ENCODE measurements at regions not wholly inside any gene's neighbourhood (a gene's known extent, or its start where the extent isn't known, plus 50 kb on each side); places are given as distances from the start of the nearest gene placed in this dataset.

DNA sequence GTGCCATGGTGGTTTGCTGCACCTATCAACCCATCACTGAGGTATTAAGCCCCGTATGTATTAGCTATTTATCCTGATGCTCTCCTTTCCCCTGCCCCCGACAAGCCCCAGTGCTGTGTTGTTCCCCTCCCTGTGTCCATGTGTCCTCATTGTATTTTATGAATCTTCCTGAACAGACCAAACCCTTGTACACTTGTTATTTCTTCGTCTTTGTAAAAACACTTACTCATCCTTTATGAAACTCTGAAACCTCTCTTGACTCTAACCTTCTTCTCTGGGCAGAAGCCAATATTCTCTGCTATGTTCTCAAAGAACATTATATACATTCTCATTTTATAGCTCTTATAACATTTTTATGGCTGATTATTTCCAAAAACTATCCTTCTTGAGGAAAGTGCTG lies 746.9 kb downstream of the EFNB2 start:
- DNase-seq (ENCODE audit: low spot score) = no peak

DNA sequence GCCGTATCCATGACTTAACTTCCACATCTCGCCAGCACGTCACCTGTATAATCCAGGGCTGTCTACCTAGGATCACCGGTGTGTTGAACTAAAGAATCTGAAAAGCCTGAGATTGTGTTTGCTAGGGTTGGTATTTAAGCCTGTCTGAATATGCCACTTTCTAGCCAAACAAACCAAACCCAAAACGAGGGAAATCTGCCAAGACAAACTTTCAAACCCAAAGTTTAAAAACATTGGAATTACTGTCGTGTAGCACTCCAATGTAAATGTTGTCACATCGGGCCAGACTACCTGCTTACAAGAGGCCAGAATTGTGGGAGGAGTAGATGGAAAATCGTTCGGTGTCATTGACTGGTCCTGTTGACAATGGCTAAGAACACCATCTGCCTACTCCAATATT lies 747.8 kb downstream of the EFNB2 start:
- no peak for DNase-seq (ENCODE audit: low spot score)

DNA sequence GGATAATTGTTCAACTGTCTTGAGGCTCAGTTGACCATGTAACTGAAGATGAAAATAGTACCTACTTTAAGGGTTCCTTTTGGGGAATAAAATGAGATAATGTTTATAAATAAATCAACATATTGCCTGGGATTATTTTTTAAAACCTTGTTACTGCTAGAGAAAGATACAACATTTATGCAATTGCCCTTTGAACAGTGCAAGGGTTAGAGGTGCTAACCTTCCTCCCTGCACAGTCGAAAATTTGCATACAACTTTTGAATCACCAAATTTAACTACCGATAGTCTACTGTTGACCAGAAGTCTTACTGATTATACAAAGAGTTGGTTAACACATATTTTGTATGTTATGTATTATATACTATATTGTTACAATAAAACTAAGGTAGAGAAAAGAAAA lies 750.0 kb downstream of the EFNB2 start:
- no peak for DNase-seq (ENCODE audit: low spot score)

DNA sequence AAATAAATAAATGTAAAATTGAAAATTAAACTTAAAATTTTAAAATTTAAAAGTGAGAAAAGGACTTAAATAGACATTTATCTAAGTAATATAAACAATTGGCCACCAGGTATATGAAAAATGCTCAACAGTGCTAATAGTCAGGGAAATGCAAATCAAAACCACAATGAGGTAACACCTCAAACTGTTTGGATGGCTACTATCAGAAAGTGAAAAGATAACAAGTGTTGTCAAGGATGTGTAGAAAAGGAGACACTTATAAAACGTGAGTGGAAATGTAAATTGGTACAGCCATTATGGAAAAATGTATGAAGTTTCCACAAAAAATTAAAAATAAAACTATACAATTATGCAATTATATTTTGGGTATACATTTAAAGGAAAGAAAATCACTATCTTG lies 752.2 kb downstream of the EFNB2 start:
- DNase-seq (ENCODE audit: low spot score) = no peak

DNA sequence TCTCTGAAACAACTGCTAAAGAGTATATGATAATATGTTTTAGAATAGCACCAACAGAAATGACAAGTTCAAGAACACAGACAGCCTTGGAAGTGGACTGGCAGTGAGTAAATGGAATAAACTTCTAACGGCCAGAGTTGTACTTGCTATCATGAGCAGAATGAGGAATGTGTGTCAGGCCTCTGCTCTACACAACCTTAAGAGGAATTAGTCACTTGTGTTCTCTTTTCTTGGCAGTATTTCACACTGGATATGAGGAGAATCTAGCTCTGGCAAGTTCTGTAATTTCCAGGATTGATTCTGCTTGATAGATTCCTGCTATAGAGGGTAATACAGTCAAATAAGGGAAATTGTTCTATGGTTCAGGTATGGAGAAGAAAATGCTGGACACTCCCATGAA lies 757.3 kb downstream of the EFNB2 start:
- no peak for DNase-seq (ENCODE audit: low spot score)

DNA sequence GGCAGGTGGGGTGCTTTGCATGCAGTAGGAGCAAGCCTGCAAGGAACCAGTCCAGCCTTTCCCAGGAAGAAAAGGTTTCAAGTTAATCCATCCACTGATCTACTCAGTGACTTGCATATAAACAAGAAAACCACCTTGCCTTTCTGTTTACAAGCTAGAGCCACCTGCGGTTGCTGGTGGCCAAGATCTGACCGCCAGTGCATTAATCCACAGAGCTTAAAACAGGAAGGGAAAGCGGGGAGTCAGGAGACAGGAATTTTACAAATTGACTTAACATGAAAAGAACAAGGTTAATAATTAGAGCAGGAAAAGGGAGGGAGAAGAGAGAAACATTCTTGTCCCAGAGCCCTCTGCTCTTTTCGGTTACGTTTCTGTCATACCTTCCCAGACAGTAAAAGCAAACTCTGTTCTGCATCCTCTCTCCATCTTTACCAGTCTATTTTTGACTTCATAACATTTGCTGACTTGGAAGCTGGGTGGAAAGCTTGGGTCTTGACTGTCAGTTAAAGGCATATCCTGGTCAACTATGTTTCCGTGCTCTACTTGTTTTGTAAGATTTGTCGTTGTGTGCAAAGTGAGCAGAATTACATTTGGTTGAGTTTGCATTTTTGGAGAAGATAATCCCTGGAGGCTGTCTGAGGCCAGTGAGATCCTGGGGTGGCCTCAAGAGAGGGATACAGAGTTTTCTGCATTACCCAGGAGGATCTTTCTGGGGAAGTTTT lies 760.6 kb downstream of the EFNB2 start:
- peak; percentile 95 for DNase-seq (ENCODE audit: low spot score)

DNA sequence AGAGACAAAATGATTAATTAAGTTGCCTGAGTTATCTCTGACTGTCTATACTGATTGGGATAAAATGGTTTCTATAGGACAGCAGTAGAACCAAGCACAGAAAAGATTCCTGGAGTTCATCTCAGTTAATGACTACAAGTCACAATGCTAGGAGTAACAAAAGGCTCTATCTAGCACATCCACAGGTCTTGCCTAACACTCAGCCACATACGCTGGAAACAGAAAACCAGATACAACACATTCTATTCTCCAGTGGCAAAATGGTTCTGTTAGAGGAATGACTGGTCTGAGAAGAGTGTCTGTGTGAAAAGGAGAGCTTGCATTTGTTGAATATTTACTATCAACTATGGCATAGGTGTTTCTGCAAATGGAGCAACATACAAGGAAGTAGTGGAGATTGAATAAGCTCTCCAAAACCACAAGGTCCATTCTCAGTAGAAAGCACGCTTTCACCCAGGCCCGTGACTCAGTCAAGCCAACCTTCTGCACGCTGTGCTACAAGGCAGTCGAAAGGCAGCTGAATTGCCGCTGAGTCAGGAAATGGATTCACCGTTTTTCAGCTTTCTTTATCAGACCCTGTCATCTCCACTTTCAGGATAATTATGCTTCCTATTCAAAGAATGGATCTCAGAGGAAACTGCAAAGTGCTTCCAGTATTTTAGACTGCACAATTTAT lies 761.5 kb downstream of the EFNB2 start:
- peak; percentile 69 for DNase-seq (ENCODE audit: low spot score)

DNA sequence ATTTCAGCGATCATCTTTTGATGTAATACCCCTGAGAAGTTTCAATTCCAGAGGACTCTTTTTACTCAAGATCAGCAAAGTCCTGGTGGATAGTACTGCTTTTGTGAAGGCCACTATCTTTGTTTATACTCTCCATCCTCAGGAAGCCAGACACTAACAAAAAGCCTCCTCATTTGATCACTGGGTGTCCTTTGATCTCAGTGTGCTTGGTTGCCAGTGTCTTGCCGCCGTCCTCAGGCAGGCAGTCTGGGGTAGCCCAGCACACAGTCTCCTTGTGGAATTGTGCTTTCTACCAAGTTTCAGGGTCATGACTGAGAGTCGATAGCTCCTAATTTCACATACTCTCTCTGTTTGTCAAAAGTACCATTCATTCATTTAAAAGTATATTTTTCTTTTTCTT lies 762.2 kb downstream of the EFNB2 start:
- DNase-seq (ENCODE audit: low spot score) = peak; percentile 22

DNA sequence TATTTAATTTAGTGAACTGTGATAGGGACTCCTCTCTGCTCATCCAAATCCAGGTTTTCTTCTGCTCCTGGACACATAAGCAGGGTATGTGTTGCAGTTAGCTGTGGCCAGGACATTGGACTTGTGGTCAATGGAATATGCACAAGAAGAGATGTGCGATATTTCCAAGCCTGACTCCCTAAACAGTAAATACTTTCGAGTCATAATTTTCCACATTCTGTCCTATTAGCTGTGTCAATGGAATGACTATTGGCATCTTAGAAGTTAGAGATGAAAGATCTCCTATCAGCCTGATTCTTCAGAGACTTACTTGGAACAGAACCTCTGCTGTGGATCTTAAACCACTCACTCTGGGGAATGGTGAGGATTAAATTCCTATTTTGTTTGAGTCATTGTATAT lies 771.0 kb downstream of the EFNB2 start:
- no peak for DNase-seq (ENCODE audit: low spot score)

DNA sequence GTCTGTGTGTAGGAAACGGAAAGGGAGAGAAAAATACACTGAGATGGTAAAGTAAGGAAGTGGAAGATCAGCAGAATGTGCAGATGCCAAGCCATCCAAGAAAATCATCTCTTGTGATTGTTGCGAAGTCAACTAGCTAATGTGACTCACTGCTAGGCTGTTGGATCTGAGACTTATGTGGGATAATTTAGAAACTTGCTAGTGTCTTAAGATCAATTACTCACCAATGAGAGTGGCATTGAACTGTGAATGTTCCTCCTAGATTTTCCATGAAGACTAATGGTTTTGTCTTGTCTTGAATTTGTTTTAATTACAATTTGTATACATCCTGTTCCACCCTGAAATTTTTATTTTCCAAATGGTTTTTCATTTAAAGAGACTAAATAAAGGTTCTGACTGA lies 771.6 kb downstream of the EFNB2 start:
- DNase-seq (ENCODE audit: low spot score) = no peak

DNA sequence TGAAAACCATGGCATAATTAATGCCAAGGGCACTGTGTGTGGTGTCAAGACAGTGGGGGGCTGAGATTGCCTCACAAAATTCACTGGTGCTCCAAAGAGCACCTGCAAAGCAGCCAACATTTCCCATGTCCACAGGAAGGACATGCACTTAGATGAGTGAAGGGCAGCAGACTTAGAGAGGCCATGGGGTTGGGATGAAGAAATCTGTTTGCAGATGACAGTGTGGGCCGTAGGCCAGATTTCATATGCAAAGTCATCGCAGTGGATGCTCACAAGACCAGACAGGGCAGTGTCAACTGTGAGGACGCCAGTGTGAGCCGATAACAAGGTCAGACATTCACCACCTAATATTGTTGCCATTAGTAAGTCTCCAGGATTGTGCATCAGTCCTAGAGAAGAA lies 773.4 kb downstream of the EFNB2 start:
- DNase-seq (ENCODE audit: low spot score) = no peak

DNA sequence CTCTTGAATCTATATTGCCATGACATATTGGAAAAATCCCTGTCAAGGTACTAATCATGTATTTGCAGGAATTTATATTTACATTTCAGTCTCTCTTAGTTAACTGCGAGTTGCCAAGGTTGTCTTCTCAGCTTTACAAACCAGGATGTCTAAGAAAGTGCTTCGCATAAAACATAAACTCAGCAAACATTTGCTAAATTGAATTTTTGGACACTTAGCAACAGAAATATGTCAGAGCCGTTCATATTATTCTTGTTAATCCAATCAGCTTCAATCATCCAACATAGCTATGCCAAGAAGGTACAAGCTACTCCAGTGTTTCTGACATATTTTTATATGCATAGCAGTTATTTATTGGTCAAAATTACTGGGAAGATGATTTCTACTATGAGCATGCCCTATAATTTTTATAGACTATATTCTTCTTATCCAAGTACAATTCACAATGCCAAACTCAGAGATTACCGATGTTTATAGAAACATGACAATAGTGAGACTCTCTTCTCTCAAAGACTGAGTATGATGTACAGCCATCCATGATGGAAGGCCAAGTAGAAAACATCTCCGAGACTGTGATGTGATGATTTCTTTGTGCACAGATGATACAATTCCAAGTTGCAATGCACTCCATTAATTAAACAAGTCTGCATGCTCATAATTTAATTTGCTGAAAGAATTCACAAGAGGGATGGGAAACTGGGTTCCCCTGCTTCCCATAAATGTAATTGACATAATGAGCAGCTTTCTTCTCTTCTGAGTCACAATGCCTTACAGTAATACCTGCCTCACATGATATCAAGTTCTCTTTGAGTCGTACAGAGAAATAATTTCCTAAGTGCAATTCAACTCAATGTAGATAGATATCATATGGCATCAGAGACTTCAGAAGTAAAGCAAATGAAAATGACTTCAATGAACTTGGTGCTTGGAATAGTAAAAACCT lies 776.3 kb downstream of the EFNB2 start:
- no peak for DNase-seq (ENCODE audit: low spot score)

DNA sequence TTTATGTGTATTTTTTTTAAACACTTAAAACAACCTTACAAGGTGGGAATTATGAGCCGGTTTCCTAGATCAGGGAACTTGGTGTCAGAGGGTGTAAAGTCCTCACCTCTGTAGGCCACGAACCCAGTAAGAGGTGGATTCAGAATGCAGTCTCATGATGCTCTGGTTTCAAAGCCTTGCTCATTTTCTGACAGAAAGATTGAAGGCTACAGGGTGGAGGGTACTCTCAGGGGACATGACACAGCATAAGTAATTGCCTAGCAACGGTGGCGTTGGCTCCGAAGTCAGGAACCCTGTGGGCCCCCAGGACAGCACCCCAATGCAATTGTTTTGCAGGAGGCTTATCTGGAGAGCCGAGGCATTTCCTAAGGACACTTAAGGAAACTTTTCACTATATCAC lies 794.7 kb downstream of the EFNB2 start:
- DNase-seq (ENCODE audit: low spot score) = no peak

DNA sequence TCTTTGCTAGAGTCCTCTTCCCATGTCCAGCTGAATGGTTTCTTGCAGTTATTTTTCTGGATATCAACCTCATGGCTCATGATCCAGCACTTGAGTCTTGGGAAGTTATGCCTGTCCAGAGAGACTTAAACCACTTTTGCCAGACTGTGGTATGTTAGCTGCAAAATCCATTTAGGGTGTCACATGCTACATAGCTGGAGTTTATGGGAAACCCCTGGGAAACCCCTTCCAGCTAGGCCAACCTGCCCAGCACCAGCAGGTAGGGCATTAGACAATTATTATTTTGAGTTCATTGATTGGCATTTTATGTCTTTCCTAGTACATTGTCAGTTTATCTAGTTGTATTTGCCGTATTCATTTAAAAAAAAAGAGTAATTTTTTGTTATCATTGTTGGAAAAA lies 797.8 kb downstream of the EFNB2 start:
- no peak for DNase-seq (ENCODE audit: low spot score)

DNA sequence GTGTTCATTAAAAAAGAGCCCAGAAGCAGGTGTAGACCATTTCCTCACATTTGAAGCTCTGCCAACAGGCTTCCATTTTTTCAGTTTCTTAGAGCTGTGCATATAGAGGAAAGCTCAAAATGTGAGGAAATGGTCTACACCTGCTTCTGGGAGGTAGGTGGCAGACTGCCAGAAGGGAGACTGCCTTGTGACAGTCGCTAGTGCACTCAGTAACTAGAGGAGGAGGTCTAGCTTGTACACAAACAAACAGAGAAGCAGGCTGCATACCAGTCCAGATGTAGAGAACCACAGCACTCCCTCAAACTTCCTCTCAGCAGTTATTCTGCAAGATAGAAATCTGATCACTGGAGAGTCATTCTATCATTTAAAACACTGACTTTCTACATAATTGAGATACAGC lies 800.2 kb downstream of the EFNB2 start:
- peak; percentile 26 for DNase-seq (ENCODE audit: low spot score)

DNA sequence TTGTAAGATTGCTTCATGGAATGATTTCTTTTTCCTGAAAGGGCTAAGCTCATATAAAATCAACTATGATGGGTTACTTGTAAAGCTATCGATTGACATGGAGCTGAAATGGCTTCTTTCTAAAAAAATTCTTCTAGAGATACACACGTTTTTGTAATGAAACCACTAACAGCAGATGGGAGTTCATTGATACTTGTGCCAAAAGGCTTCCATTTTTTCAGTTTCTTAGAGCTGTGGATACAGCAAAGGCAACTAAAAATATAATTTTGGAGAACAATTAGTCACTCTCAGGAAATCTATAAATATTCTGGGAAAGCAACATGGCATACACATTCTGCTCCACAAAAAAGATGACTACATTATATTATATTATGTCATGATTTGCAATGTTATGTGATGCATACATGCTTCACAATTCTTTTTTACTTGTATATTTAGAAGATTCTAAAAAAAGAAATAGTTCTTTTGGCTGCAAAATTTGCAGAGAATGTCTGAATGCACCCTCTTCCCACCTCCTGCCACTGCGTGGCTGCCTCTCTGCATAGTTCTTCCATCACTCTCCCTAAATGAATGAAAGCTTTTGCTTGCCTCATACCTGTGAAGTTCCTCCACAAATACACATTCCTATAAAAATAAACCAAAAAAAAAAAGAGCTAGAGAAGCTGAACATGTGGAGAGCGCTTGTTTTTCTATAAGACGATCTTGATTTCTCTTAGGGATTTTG lies 802.5 kb downstream of the EFNB2 start:
- no peak for DNase-seq (ENCODE audit: low spot score)

DNA sequence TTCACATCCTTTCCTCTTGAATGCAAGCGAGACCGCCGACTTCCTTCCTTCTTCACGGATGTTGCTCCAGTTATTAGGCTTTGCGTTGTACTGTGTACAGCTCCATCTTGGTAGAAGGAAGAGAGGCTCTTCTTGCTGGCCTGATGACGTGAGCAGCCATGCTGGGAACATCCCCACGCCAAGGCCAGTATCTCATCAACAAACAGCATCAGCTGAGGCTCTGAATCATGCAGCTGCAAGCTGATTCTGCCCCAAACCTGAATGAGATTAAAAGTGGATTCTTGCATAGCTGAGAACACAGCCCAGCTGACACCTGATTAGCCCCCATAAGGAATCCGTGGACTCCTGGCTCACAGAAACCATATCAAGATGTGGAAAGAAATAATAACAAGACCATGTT lies 809.6 kb downstream of the EFNB2 start:
- DNase-seq (ENCODE audit: low spot score) = no peak

DNA sequence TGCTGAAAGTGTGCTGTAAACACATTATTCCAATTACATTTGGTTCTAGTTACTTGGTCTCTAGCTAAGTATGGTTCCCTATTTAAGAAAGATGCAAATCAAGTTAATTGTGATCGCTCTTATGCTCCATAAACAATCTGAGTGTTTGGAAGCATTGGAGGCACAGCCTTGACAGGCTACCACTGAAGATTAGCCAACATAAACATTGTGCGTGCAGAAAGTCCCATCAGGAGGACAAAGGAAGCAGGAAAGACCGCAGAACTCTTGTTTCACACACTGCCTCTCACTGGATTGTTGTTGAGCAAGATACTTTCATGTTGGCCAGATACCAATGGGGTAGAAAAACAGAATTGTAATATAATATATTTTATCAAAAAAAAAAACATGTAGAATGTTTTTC lies 814.4 kb downstream of the EFNB2 start:
- no peak for DNase-seq (ENCODE audit: low spot score)

DNA sequence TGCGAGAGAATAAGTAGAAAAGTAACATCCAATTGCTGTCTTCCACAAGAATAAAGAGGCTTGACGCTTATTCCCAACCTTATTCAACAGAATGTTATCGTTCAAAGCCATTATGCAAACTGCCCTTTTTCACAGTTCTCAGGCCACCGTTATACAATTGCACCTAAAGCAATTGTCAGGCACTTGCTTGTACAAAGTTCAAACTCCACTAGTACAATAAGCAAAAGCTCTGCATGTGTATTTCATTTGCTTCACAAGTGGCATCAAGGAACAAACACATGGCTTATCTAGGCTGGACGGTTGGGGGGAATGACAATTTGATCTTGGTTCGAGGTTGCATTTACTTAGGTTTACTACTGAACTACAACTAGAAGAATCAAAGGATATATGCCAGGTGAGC lies 815.6 kb downstream of the EFNB2 start:
- DNase-seq (ENCODE audit: low spot score) = no peak

DNA sequence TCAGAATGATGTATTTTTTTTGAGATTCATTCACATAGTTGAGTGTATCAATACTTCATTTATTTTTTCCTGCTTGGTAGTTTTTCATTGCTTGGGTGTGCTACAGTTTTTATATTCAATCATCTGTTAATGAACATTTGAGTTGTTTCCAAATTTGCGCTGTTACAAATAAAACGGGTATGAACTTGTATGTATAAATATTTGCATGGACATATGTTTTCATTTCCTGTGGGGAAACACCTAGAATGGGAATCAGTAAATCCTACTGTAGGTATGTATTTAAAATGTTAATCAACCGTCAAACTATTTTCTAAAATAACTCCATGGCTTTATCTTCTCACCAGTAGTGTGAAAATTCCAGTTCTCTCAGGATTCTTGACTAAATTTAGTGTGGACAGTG lies 826.3 kb downstream of the EFNB2 start:
- DNase-seq (ENCODE audit: low spot score) = no peak

DNA sequence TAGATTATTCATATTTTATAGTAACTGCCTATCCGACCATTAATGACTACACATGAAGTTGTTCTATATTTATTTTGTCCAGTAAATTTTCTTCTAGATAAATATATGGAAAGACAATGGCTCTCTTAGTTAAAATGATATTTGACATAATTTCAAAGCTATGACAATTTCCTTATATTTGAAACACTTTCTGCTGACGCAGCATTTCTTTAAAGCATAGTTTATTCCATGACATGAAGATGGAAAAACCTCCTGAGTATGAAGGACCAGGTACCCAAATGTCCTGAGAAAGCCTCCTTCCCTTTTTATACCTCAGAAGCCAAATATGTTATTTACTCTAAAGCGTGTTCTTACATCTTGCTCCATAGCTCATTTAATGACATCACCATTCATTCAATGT lies 831.6 kb downstream of the EFNB2 start:
- no peak for DNase-seq (ENCODE audit: low spot score)

DNA sequence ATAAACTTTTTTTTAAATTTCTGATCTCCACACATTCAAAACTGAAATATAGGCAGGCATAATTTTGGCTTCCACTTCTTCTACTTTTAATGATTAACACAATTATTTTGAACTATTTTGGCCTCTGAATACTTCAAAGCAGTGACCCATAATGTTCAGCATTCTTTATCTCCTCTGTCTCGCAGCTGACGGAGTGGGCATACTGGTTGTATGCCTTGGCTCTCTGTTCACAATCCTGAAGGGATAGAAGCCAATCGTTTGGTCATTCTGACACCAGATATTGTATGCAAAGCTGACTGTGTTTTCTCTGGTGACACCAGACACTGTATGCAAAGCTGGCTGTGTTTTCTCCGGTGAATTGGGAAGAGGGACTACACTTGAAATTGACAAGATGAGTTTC lies 833.0 kb downstream of the EFNB2 start:
- no peak for DNase-seq (ENCODE audit: low spot score)

All from SW480 (cell line).